ENCODE measurements at regions not wholly inside any gene's neighbourhood (a gene's known extent, or its start where the extent isn't known, plus 50 kb on each side); places are given as distances from the start of the nearest gene placed in this dataset.

DNA sequence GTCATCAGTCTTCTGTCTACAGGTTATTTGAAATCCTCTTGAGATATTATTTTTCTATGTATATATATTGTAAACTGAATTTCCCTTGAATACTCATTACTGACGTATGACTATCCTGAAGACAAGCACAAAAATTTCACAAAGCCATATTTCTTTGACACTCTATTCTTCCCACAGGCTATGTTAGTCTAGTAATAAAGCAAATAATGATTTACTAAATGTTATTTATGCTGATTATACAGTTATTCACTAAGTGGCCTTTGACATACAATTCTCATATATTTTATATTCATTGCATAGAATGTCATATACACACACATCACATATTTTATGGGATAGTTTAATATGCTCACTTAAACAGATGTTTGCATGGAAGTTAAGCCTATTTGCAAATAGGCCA is 793.0 kb upstream of the GRAMD2B start:
- TF ChIP-seq CTCF (IDR thresholded peaks at IDR 0.05; ENCODE audit: low read depth, low read length): no peak

GRCh38 chr5:125633523-125633922 is 789.7 kb upstream of the GRAMD2B start:
- DNase-seq (ENCODE audit: extremely low read depth, low read depth): no peak
- no peak for TF ChIP-seq CTCF (IDR thresholded peaks at IDR 0.05; ENCODE audit: low read depth, low read length)

More for the DNA sequence above, 793.0 kb upstream of the GRAMD2B start:
- no peak for DNase-seq (ENCODE audit: extremely low read depth, low read depth)

- TF ChIP-seq CTCF (IDR thresholded peaks at IDR 0.05; ENCODE audit: low read depth, low read length): no peak
These were observed 788.9 kb upstream of the GRAMD2B start for GRCh38 chr5:125634216-125634835.

DNA sequence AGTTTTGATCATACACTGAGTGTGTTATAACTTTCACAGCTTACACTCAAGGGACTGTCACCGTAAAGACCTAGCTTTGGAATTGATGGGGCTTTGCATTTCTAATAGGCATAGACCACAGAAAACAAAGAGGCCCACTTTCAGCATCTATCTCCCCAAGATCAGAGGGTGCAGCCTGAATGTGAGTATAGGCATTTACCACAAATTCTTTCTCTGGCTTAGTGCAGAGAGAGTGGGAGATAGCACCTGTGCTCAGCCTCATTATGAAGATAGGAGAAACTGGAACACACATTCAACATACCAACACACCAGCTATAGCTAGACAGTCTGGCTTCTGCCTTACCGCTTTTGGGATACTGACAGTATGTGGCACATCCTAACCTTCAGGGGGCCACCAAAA is 783.4 kb upstream of the GRAMD2B start:
- DNase-seq (ENCODE audit: extremely low read depth, low read depth): no peak
- TF ChIP-seq CTCF (IDR thresholded peaks at IDR 0.05; ENCODE audit: low read depth, low read length): no peak

More at GRCh38 chr5:125634216-125634835, 788.9 kb upstream of the GRAMD2B start:
- DNase-seq (ENCODE audit: extremely low read depth, low read depth): no peak

- no peak for DNase-seq (ENCODE audit: extremely low read depth, low read depth)
- TF ChIP-seq CTCF (IDR thresholded peaks at IDR 0.05; ENCODE audit: low read depth, low read length): no peak
These were observed 770.4 kb upstream of the GRAMD2B start for GRCh38 chr5:125652761-125653160.

DNA sequence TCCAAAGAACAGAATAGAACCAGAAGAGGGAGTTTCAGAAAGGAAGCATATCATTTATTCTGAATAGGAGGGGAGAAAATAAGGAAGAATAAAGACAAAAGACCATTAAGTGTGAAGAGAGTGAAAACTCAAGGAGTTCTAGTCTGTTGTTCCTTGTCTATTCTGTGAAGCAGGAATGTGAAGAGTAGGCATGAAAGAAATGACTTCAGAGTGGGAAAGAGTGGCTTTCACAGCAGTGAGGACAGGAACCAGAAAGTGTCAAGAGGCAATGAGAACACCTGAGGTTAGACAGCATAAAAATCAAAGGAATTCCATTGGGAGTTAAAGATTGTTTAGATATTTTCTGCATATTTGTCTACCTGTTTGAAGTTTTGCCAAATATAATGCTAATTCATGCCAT is 768.8 kb upstream of the GRAMD2B start:
- no peak for DNase-seq (ENCODE audit: extremely low read depth, low read depth)
- TF ChIP-seq CTCF (IDR thresholded peaks at IDR 0.05; ENCODE audit: low read depth, low read length): no peak

DNA sequence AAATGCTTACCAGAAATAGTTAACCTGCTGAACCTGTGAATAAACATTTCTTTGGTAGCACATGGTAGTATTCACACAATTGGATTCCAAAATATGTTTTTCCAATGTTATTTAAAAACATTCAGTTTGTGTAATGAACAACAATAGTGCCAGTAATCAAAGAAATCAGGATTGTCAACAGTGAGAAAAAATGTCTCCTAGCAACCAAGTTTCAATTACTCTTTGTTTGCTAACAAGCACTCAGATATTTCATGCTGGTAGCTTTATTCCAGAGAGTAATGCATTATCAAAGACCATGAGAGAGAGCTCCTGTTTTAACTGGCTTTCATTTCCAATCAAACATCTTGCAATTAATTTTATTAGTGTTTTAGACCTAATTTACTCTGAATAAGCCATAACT is 768.1 kb upstream of the GRAMD2B start:
- no peak for TF ChIP-seq CTCF (IDR thresholded peaks at IDR 0.05; ENCODE audit: low read depth, low read length)
- no peak for DNase-seq (ENCODE audit: extremely low read depth, low read depth)

All from AG09319 (cell line).